Suprapubic skin (tissue), 4 donors: ENCODE measurements at regions not wholly inside any gene's neighbourhood (a gene's known extent, or its start where the extent isn't known, plus 50 kb on each side); places are given as distances from the start of the nearest gene placed in this dataset.

Source experiments
- CTCF ChIP-seq, 2 donors: fragments of 200-600 bp in 1 of 2; fragments of 450-650 bp in 1 of 2; sonication (generic) in 1 of 2; IDR thresholded peaks; one replicate each; pipeline ENCODE4 v1.5.1; 2016 to 2019; ENCODE audit warnings: antibody characterized with exemption in 2 of 2, mild to moderate bottlenecking in 1 of 2, moderate library complexity in 1 of 2
- EP300 ChIP-seq: sonication (generic); formaldehyde crosslinking; IDR thresholded peaks from one replicate; pipeline ENCODE4 v1.6.1; 2017; ENCODE audit warnings: antibody characterized with exemption
- POLR2AphosphoS5 ChIP-seq, 3 donors: sonication (generic); formaldehyde crosslinking; IDR thresholded peaks; one replicate each; pipeline ENCODE4 v1.6.1; 2017; ENCODE audit warnings: antibody characterized with exemption in 3 of 3

GRCh38 chr12:124624823-124625222 is 57.4 kb upstream of the NCOR2 start:
- TF ChIP-seq CTCF (IDR thresholded peaks at IDR 0.05): no peak
- no peak for TF ChIP-seq EP300
- TF ChIP-seq POLR2AphosphoS5 (IDR thresholded peaks at IDR 0.05): no peak
